Epithelial cell of proximal tubule (primary cell): ENCODE measurements at regions not wholly inside any gene's neighbourhood (a gene's known extent, or its start where the extent isn't known, plus 50 kb on each side); places are given as distances from the start of the nearest gene placed in this dataset.
A peak's percentile ranks its signal among the peaks of the same experiment; 100 is the strongest.

Experiments
- DNase-seq: peaks from one replicate; pipeline ENCODE4 v3.0.0-alpha.2; 2011; ENCODE audit warnings: low read depth
- H3K4me3 ChIP-seq: 2 replicates; pipeline ENCODE4 v1.5.1; 2011; ENCODE audit warnings: low read depth, mild to moderate bottlenecking, low read length
- TF ChIP-seq, protein P1 (sequence below): conservative IDR thresholded peaks from 2 replicates; pipeline ENCODE4 v1.5.1; 2012; ENCODE audit warnings: low read depth, mild to moderate bottlenecking, low read length

DNA sequence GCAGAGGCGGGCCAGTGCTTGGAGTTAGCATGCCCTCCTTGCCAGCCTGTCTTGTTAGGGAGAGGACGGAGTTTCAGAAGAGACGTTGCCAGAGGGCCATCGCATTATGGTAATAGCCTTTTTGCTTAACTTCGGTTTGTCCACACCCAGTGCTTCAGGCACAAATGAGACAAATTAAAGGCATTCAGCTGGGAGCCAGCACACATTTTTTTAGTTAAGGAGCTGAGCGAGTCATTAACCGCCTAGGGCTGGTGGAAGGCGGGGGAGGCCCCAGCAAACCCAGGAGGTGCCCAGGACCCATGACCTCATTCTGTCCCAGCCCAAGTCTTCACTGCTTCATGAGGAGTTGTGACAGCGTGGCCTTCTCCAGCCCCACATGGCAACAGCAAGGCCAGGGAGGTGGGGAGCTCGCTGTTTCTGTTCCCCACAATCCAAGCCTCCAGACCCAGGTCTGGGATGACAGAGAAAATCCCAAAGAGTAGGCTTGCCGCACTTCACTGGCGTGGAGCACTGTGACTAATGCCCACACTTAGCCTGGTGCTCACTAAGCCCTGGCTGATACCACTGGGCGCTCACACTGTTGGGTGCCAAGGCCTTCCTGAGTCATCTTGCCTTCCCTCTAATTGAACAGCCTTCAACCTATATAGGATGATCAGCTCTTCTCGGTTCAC is 237.1 kb downstream of the ANKRD60 start:
- H3K4me3 ChIP-seq, result no peak overlapping the region
- peak; percentile 63 for DNase-seq
- TF ChIP-seq, protein P1, sequence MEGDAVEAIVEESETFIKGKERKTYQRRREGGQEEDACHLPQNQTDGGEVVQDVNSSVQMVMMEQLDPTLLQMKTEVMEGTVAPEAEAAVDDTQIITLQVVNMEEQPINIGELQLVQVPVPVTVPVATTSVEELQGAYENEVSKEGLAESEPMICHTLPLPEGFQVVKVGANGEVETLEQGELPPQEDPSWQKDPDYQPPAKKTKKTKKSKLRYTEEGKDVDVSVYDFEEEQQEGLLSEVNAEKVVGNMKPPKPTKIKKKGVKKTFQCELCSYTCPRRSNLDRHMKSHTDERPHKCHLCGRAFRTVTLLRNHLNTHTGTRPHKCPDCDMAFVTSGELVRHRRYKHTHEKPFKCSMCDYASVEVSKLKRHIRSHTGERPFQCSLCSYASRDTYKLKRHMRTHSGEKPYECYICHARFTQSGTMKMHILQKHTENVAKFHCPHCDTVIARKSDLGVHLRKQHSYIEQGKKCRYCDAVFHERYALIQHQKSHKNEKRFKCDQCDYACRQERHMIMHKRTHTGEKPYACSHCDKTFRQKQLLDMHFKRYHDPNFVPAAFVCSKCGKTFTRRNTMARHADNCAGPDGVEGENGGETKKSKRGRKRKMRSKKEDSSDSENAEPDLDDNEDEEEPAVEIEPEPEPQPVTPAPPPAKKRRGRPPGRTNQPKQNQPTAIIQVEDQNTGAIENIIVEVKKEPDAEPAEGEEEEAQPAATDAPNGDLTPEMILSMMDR, result no peak

DNA sequence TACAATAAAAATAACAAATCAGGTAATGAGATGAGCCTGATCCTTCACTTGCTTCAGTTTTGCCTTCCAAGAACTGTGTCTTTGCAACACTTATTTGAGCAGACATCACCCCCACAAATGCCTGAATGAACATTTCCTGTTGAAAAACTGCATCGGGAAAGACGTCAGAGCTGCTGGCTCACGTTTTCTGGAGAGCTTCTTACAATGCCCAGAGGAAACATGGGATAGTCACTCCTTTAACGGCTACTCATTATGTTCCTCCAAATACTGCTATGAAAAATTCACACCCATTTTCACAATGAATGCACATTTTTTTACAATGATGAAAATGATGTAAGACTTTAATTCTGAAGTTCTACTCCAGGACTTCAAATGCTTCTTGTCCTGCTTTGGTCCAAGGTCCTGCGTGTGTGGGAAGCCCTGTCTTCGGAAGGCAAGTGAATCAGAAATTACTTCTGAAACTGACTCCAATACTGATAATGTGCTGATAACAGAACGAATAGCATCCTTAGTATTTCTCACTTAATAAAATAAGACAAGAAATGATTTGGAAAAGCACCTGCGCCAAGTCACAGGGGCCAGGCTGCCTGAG is 238.0 kb downstream of the ANKRD60 start:
- no peak overlapping the region for H3K4me3 ChIP-seq
- TF ChIP-seq, protein P1, result no peak
- no peak for DNase-seq

DNA sequence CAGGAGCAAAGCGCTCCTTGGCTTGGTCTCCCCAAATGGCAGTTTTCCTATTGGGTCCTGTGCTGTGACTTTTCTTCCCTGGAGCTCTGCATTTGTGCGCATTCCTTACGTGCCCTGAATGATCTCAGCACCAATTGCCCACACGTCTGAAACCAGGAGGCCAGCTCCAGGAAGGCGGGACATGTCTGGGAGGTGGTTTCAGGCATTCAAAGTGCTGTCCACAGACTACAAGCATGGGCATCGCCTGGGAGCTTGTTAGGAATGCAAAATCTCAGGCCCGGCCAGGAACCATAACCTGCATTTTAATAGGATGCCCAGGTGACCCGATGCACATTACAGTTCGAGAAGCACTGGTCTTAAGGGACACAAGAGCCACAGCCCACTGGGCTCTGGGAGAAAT is 239.6 kb downstream of the ANKRD60 start:
- DNase-seq, result no peak
- no peak overlapping the region for H3K4me3 ChIP-seq
- TF ChIP-seq, protein P1, result no peak

DNA sequence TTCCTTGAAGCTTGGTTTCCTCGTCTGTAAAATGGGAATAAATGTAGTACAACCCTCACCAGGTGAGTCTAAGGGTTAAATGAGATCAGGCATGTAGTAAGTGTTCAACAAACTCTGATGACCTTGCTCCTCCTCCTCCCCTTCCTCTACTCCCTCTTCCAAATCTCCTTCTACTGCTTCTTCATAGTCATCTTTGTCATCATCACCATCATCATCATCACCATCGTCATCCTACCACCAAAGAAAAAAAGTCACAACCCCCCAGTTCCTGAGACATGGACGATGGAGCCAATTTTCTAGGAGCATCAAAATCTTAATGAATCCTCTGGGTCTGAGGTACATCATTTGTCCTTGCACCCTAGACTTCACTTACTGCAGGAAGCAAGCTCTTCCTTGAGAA is 240.0 kb downstream of the ANKRD60 start:
- TF ChIP-seq, protein P1, result no peak
- no peak for DNase-seq
- no peak overlapping the region for H3K4me3 ChIP-seq

DNA sequence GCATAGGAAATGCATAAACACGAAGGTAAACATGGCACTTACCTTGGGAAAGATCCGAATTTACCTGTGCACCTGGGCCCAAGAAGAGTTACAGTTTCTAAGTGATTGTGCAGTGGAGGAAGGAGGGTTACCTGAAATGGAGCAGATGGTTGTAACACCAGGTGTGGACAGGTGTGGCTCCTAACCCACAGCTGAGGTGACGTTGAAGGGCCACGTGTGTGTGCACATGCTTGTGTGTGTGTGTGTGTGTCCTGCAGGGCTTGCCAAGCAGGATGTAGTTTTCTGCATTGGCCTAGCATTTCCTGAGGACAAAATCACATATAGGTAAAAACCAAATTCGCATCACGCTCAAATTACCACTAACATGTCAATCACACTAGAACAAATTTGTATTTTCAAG is 240.8 kb downstream of the ANKRD60 start:
- no peak overlapping the region for H3K4me3 ChIP-seq
- no peak for DNase-seq
- TF ChIP-seq, protein P1, result no peak

DNA sequence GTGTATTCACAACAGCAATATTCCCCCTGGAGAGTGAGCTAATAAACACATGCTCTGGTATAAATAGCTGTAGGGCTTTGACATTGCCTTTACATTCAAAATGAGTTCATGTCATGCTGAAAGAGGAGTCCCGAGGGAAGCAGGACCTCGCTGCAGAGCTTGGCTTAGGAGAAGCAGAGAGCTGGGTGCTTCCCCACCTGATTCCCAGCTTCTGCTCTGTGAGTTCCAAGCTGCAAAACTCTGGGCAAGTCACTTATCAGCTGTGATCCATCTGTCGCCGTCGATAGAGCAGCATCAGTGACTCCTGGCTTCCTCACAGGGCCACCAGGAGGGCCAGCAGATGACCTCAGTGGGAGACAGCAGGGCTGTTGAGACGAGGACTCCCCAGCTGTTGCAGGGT is 241.8 kb downstream of the ANKRD60 start:
- TF ChIP-seq, protein P1, result no peak
- DNase-seq, result no peak
- no peak overlapping the region for H3K4me3 ChIP-seq

DNA sequence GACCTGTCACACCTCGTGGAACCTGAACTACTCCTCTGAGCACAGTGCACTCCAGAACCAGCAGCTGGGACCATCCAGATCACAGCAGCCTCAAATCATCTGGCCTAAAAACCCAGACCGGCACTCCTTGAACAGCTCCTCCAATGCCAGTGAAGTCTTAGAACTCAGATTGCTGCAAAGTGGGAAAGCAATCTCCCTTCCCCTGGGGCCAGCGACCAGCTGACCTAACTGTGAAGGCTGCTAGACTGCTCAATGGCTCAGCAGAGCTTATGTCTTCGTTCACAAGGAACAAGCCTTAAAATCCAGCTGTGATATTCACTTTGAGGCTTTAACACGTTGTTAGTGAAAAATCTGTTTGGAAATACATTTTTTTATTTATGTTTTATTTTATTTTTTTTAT is 243.2 kb downstream of the ANKRD60 start:
- DNase-seq, result no peak
- TF ChIP-seq, protein P1, result no peak
- no peak overlapping the region for H3K4me3 ChIP-seq
